Fibroblast of peridontal ligament (primary cell): ENCODE measurements at regions not wholly inside any gene's neighbourhood (a gene's known extent, or its start where the extent isn't known, plus 50 kb on each side); places are given as distances from the start of the nearest gene placed in this dataset.

Experiments used
- DNase-seq: peaks from one replicate; pipeline ENCODE4 v3.0.0-alpha.2; 2010; ENCODE audit errors: extremely low read depth

- no peak for DNase-seq
These were observed 139.0 kb downstream of the CYLD start for GRCh38 chr16:50880926-50881325.

GRCh38 chr16:50879873-50880695 lies 138.2 kb downstream of the CYLD start:
- DNase-seq: no peak

GRCh38 chr16:50878966-50879615 lies 137.2 kb downstream of the CYLD start:
- DNase-seq: no peak

- DNase-seq: no peak
These were observed 136.7 kb downstream of the CYLD start for GRCh38 chr16:50878536-50878935.

GRCh38 chr16:50876263-50876662 lies 134.4 kb downstream of the CYLD start:
- DNase-seq: no peak

GRCh38 chr16:50868577-50868976 lies 126.7 kb downstream of the CYLD start:
- no peak for DNase-seq

- no peak for DNase-seq
These were observed 124.9 kb downstream of the CYLD start for GRCh38 chr16:50866806-50867205.

GRCh38 chr16:50864386-50864785 lies 122.5 kb downstream of the CYLD start:
- DNase-seq: no peak

- no peak for DNase-seq
These were observed 121.8 kb downstream of the CYLD start for GRCh38 chr16:50863644-50864144.

GRCh38 chr16:50862818-50863643 lies 121.1 kb downstream of the CYLD start:
- no peak for DNase-seq

GRCh38 chr16:50861970-50862411 lies 120.1 kb downstream of the CYLD start:
- DNase-seq: peak; percentile 26

GRCh38 chr16:50861451-50861850 lies 119.6 kb downstream of the CYLD start:
- no peak for DNase-seq

GRCh38 chr16:50859628-50860360 lies 117.9 kb downstream of the CYLD start:
- no peak for DNase-seq

- no peak for DNase-seq
These were observed 117.2 kb downstream of the CYLD start for GRCh38 chr16:50858877-50859627.

- no peak for DNase-seq
These were observed 116.5 kb downstream of the CYLD start for GRCh38 chr16:50858376-50858775.

- DNase-seq: no peak
These were observed 116.0 kb downstream of the CYLD start for GRCh38 chr16:50857881-50858280.

GRCh38 chr16:50856991-50857390 lies 115.1 kb downstream of the CYLD start:
- DNase-seq: no peak

- DNase-seq: no peak
These were observed 111.4 kb downstream of the CYLD start for GRCh38 chr16:50853329-50853728.
